GM12878 (cell line): ENCODE measurements at regions not wholly inside any gene's neighbourhood (a gene's known extent, or its start where the extent isn't known, plus 50 kb on each side); places are given as distances from the start of the nearest gene placed in this dataset.

Source experiments
- CREB1 ChIP-seq: IDR thresholded peaks from 2 replicates; pipeline ENCODE4 v1.6.1; 2012; ENCODE audit warnings: low read depth, mild to moderate bottlenecking, inconsistent platforms
- E2F8 ChIP-seq: fragments of 450-650 bp; IDR thresholded peaks from 2 replicates; pipeline ENCODE4 v1.6.1; 2018; ENCODE audit warnings: mild to moderate bottlenecking, low read depth, moderate library complexity; ENCODE audit not compliant: partially characterized antibody
- EP300 ChIP-seq, 2 experiments: fragments of 150-350 bp in 1 of 2; IDR thresholded peaks; 2 replicates each; pipeline ENCODE4 v1.6.1; 2011 to 2012; ENCODE audit warnings: low read depth in 2 of 2, low read length in 2 of 2, borderline replicate concordance in 1 of 2, improper control_type of control experiment in 1 of 2, inconsistent platforms in 1 of 2; ENCODE audit not compliant: control insufficient read depth in 1 of 2
- NFYB ChIP-seq: IDR thresholded peaks from 2 replicates; pipeline ENCODE4 v1.6.1; 2011; ENCODE audit warnings: low read depth, mild to moderate bottlenecking, low read length, improper control_type of control experiment, moderate library complexity; ENCODE audit not compliant: insufficient read depth
- NR2C2 ChIP-seq: IDR thresholded peaks from 2 replicates; pipeline ENCODE4 v1.6.1; 2011; ENCODE audit warnings: borderline replicate concordance, low read depth; ENCODE audit not compliant: control insufficient read depth, insufficient read length
- RAD21 ChIP-seq: IDR thresholded peaks from 2 replicates; pipeline ENCODE4 v1.6.1; 2011; ENCODE audit warnings: mild to moderate bottlenecking, low read depth, low read length, moderate library complexity; ENCODE audit not compliant: insufficient read depth
- RB1 ChIP-seq: fragments of 450-650 bp; formaldehyde crosslinking; IDR thresholded peaks from 2 replicates; pipeline ENCODE4 v1.6.1; 2017; ENCODE audit warnings: mild to moderate bottlenecking, borderline replicate concordance
- TCF12 ChIP-seq: IDR thresholded peaks from 2 replicates; pipeline ENCODE4 v1.6.1; 2011; ENCODE audit warnings: low read depth, mild to moderate bottlenecking, low read length
- YY1 ChIP-seq: IDR thresholded peaks from 2 replicates; pipeline ENCODE4 v1.6.1; 2011; ENCODE audit warnings: low read depth, mild to moderate bottlenecking, low read length
- ZBTB4 ChIP-seq: fragments of 450-650 bp; formaldehyde crosslinking; IDR thresholded peaks from 2 replicates; pipeline ENCODE4 v1.4.0; 2022; ENCODE audit warnings: mild to moderate bottlenecking, moderate library complexity
- ZNF274 ChIP-seq: IDR thresholded peaks from one replicate; pipeline ENCODE4 v1.8.0; 2011; ENCODE audit not compliant: insufficient read length, insufficient read depth
- TF ChIP-seq, protein P1 (sequence below): fragments of 450-650 bp; IDR thresholded peaks from 2 replicates; pipeline ENCODE4 v1.6.1; 2017; ENCODE audit warnings: mild to moderate bottlenecking, moderate library complexity
- TF ChIP-seq, protein P2 (sequence below), 3 experiments: IDR thresholded peaks in 2 of 3; conservative IDR thresholded peaks in 1 of 3; 2 replicates each; pipeline ENCODE4 v1.5.1; 2011; ENCODE audit warnings: low read depth in 3 of 3, low read length in 3 of 3, mild to moderate bottlenecking in 3 of 3, control low read depth in 2 of 3, moderate library complexity in 2 of 3, inconsistent platforms in 1 of 3, mixed read lengths in 1 of 3; ENCODE audit not compliant: control insufficient read depth in 2 of 3, insufficient read depth in 1 of 3; ENCODE audit errors: extremely low read depth in 1 of 3

GRCh38 chr10:83871187-83872081 is 267.9 kb upstream of the GHITM start (continued):
- TF ChIP-seq, protein P1, sequence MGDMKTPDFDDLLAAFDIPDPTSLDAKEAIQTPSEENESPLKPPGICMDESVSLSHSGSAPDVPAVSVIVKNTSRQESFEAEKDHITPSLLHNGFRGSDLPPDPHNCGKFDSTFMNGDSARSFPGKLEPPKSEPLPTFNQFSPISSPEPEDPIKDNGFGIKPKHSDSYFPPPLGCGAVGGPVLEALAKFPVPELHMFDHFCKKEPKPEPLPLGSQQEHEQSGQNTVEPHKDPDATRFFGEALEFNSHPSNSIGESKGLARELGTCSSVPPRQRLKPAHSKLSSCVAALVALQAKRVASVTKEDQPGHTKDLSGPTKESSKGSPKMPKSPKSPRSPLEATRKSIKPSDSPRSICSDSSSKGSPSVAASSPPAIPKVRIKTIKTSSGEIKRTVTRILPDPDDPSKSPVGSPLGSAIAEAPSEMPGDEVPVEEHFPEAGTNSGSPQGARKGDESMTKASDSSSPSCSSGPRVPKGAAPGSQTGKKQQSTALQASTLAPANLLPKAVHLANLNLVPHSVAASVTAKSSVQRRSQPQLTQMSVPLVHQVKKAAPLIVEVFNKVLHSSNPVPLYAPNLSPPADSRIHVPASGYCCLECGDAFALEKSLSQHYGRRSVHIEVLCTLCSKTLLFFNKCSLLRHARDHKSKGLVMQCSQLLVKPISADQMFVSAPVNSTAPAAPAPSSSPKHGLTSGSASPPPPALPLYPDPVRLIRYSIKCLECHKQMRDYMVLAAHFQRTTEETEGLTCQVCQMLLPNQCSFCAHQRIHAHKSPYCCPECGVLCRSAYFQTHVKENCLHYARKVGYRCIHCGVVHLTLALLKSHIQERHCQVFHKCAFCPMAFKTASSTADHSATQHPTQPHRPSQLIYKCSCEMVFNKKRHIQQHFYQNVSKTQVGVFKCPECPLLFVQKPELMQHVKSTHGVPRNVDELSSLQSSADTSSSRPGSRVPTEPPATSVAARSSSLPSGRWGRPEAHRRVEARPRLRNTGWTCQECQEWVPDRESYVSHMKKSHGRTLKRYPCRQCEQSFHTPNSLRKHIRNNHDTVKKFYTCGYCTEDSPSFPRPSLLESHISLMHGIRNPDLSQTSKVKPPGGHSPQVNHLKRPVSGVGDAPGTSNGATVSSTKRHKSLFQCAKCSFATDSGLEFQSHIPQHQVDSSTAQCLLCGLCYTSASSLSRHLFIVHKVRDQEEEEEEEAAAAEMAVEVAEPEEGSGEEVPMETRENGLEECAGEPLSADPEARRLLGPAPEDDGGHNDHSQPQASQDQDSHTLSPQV, result no peak
- TF ChIP-seq RB1 (no peak), RAD21 (peak; percentile 100), ZNF274 (no peak), EP300 (IDR thresholded peaks at IDR 0.05; ENCODE audit: borderline replicate concordance in 1 of 2, control insufficient read depth in 1 of 2, low read depth in 2 of 2, low read length in 2 of 2) (no peak), NFYB (no peak), CREB1 (no peak), NR2C2 (no peak), YY1 (peak; percentile 82), ZBTB4 (no peak), E2F8 (no peak), TCF12 (no peak)
- TF ChIP-seq, protein P2, sequence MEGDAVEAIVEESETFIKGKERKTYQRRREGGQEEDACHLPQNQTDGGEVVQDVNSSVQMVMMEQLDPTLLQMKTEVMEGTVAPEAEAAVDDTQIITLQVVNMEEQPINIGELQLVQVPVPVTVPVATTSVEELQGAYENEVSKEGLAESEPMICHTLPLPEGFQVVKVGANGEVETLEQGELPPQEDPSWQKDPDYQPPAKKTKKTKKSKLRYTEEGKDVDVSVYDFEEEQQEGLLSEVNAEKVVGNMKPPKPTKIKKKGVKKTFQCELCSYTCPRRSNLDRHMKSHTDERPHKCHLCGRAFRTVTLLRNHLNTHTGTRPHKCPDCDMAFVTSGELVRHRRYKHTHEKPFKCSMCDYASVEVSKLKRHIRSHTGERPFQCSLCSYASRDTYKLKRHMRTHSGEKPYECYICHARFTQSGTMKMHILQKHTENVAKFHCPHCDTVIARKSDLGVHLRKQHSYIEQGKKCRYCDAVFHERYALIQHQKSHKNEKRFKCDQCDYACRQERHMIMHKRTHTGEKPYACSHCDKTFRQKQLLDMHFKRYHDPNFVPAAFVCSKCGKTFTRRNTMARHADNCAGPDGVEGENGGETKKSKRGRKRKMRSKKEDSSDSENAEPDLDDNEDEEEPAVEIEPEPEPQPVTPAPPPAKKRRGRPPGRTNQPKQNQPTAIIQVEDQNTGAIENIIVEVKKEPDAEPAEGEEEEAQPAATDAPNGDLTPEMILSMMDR (IDR thresholded peaks at IDR 0.05 in 2 of 3, conservative IDR thresholded peaks at IDR 0.05 in 1 of 3; ENCODE audit: control insufficient read depth in 2 of 3, extremely low read depth in 1 of 3, insufficient read depth in 1 of 3, low read depth in 3 of 3, low read length in 3 of 3), result peak; percentile 95
